GM12878 (cell line): ENCODE measurements at regions not wholly inside any gene's neighbourhood (a gene's known extent, or its start where the extent isn't known, plus 50 kb on each side); places are given as distances from the start of the nearest gene placed in this dataset.

Experiments
- ATAC-seq: fragments of 200-7000 bp; cut with Tn5 transposase; 3 replicates; pipeline ENCODE4 v1.9.1; 2020; ENCODE audit warnings: mild to moderate bottlenecking, moderate library complexity
- BruUV-seq: library from RNA; stranded (reverse); fragments of 400-500 nt; replicated peaks from 2 replicates; lab custom pipeline; 2021; lab: Mats Ljungman, UMichigan
- CTCF ChIA-PET: fragments of 300-600 bp; sonication (Branson Sonifier 250); formaldehyde crosslinking; extraction: SDS; loops from one replicate; lab custom pipeline; 2021; ENCODE audit warnings: inconsistent platforms; lab: Yijun Ruan, JAX
- POLR2A ChIA-PET: fragments of 350-600 bp; formaldehyde crosslinking; extraction: SDS; loops from one replicate; lab custom pipeline; 2021; ENCODE audit warnings: inconsistent platforms; lab: Charles Lee
- RAD21 ChIA-PET: fragments of 300-600 bp; sonication (Branson Sonifier 250); formaldehyde crosslinking; loops from one replicate; lab custom pipeline; 2023; ENCODE audit warnings: antibody characterized with exemption; ENCODE audit not compliant: unreplicated experiment; lab: Charles Lee
- SMC1A ChIA-PET: fragments of 300-600 bp; sonication (Branson Sonifier 250); formaldehyde crosslinking; loops from one replicate; lab custom pipeline; 2023; ENCODE audit not compliant: unreplicated experiment, uncharacterized antibody; lab: Charles Lee
- DNase-seq: peaks from one replicate; pipeline ENCODE4 v3.0.0-alpha.2; 2011; ENCODE audit warnings: low read depth, low spot score
- FAIRE-seq: peaks from 3 replicates; lab custom pipeline; 2011; peaks lifted over from hg19 to GRCh38; lab: Jason Lieb, UNC
- H2AFZ ChIP-seq: 2 replicates; pipeline ENCODE4 v1.6.0; 2011; ENCODE audit warnings: low read depth, low read length, control low read depth; ENCODE audit not compliant: control insufficient read depth
- H3K27ac ChIP-seq: 2 replicates; pipeline ENCODE4 v1.5.1; 2011; ENCODE audit warnings: control low read depth; ENCODE audit not compliant: control insufficient read depth, insufficient read depth
- H3K27me3 ChIP-seq, 2 experiments: replicated peaks in 1 of 2; 2 replicates each; pipeline versions ENCODE4 v1.6.0 to v1.6.1; 2011; ENCODE audit warnings: low read length in 1 of 2; ENCODE audit not compliant: control insufficient read depth in 2 of 2, insufficient read depth in 2 of 2
- H3K36me3 ChIP-seq, 2 experiments: 2 replicates each; pipeline ENCODE4 v1.5.1; 2011; ENCODE audit warnings: low read length in 1 of 2; ENCODE audit not compliant: control insufficient read depth in 2 of 2, insufficient read depth in 2 of 2
- H3K4me1 ChIP-seq: 2 replicates; pipeline ENCODE4 v1.6.1; 2011; ENCODE audit warnings: mild to moderate bottlenecking, low read length, moderate library complexity, mixed read lengths; ENCODE audit not compliant: control insufficient read depth, insufficient read depth
- H3K4me2 ChIP-seq: 2 replicates; pipeline ENCODE4 v1.6.0; 2011; ENCODE audit warnings: control low read depth; ENCODE audit not compliant: control insufficient read depth, insufficient read depth
- H3K4me3 ChIP-seq: fragments of 200-600 bp; sonication (generic); 2 replicates; pipeline ENCODE4 v1.5.1; 2016
- H3K79me2 ChIP-seq: 2 replicates; pipeline ENCODE4 v1.6.0; 2011; ENCODE audit warnings: low read length; ENCODE audit not compliant: control insufficient read depth, insufficient read depth
- H3K9ac ChIP-seq: 2 replicates; pipeline ENCODE4 v1.8.0; 2011; ENCODE audit warnings: low read length, control low read depth, mixed read lengths; ENCODE audit not compliant: control insufficient read depth, insufficient read depth
- H3K9me3 ChIP-seq: replicated peaks from 3 replicates; pipeline ENCODE4 v1.5.1; 2011; ENCODE audit warnings: mild to moderate bottlenecking, low read length; ENCODE audit not compliant: control insufficient read depth, insufficient read depth
- H4K20me1 ChIP-seq: 2 replicates; pipeline ENCODE4 v1.6.0; 2011; ENCODE audit not compliant: control insufficient read depth, insufficient read depth
- CBX5 ChIP-seq: sonication (generic); IDR thresholded peaks from 2 replicates; pipeline ENCODE4 v1.6.1; 2016; ENCODE audit warnings: low read depth, moderate library complexity, mild to moderate bottlenecking, inconsistent platforms
- EED ChIP-seq: sonication (generic); IDR thresholded peaks from 2 replicates; pipeline ENCODE4 v1.6.1; 2016; ENCODE audit warnings: antibody characterized with exemption, low read depth
- GABPA ChIP-seq: IDR thresholded peaks from 2 replicates; pipeline ENCODE4 v1.6.1; 2014; ENCODE audit warnings: antibody characterized with exemption, low read depth, mild to moderate bottlenecking, inconsistent platforms
- NKRF ChIP-seq: fragments of 450-650 bp; conservative IDR thresholded peaks from 2 replicates; pipeline ENCODE4 v1.6.1; 2017; ENCODE audit warnings: mild to moderate bottlenecking, moderate library complexity
- RBBP5 ChIP-seq: fragments of 200-600 bp; sonication (generic); conservative IDR thresholded peaks from 2 replicates; pipeline ENCODE4 v1.6.1; 2016
- RFX5 ChIP-seq: IDR thresholded peaks from 2 replicates; pipeline ENCODE4 v1.6.1; 2011; ENCODE audit warnings: low read depth, low read length, improper control_type of control experiment
- SUPT20H ChIP-seq: IDR thresholded peaks from 2 replicates; pipeline ENCODE4 v1.6.1; 2011; ENCODE audit warnings: low read depth, mild to moderate bottlenecking, low read length, moderate library complexity, borderline replicate concordance; ENCODE audit not compliant: control insufficient read depth
- TCF12 ChIP-seq: IDR thresholded peaks from 2 replicates; pipeline ENCODE4 v1.6.1; 2011; ENCODE audit warnings: low read depth, mild to moderate bottlenecking, low read length
- USF1 ChIP-seq: IDR thresholded peaks from 2 replicates; pipeline ENCODE4 v1.6.1; 2011; ENCODE audit warnings: borderline replicate concordance, low read depth, mild to moderate bottlenecking, moderate library complexity, mixed read lengths, low read length; ENCODE audit not compliant: insufficient read depth; ENCODE audit errors: extremely low read length
- ZNF217 ChIP-seq: fragments of 450-650 bp; IDR thresholded peaks from 2 replicates; pipeline ENCODE4 v1.6.1; 2017; ENCODE audit warnings: antibody characterized with exemption, mild to moderate bottlenecking
- ZNF384 ChIP-seq: IDR thresholded peaks from 2 replicates; pipeline ENCODE4 v1.6.1; 2012; ENCODE audit warnings: low read depth, mild to moderate bottlenecking, low read length, improper control_type of control experiment, borderline replicate concordance
- WGBS: methylation state at CpG from one replicate; pipeline ENCODE4 v1.1.6; 2016; ENCODE audit warnings: low lambda C conversion rate; ENCODE audit not compliant: insufficient replicate concordance, insufficient coverage; ENCODE audit errors: missing lambda C conversion rate; 5-methylcytosine and 5-hydroxymethylcytosine counted together
- in situ Hi-C: fragments of 300-500 bp; cut with MboI; formaldehyde crosslinking; loops from 9 replicates; pipeline ENCODE4 v1.14.3; 2018; ENCODE audit warnings: mixed read lengths
- intact Hi-C: fragments of 100-400 bp; cut with micrococcal nuclease; formaldehyde crosslinking; loops from one replicate; pipeline ENCODE4 v1.14.2; 2022; ENCODE audit not compliant: unreplicated experiment
- TF ChIP-seq, protein P1 (sequence below): IDR thresholded peaks from 2 replicates; pipeline ENCODE4 v1.6.1; 2012; ENCODE audit warnings: low read length, inconsistent platforms

- Histone ChIP-seq H4K20me1 (no peaks in the 10 kb centered on the region), H2AFZ (no peak overlapping the region), H3K9ac (no peak overlapping the region), H3K27ac (no peak overlapping the region), H3K9me3 (no peaks in the 10 kb centered on the region), H3K4me3 (no peak overlapping the region), H3K36me3 (no peaks in the 10 kb centered on the region), H3K27me3 (no peaks in the 10 kb centered on the region), H3K79me2 (no peaks in the 10 kb centered on the region), H3K4me2 (no peak overlapping the region), H3K4me1 (no peaks in the 10 kb centered on the region)
- ChIA-PET POLR2A (no interaction called here), SMC1A (no interaction called here), RAD21 (no interaction called here), CTCF (no interaction called here)
- no TSS peak for BruUV-seq
- FAIRE-seq (no peak), ATAC-seq (no peak), DNase-seq (no peak)
- 14% methylated on average over 4 of the region's 4 CpGs for WGBS
- intact Hi-C loops (no loop called here), in situ Hi-C loops (no loop called here)
- TF ChIP-seq GABPA (no peak), CBX5 (no peak), ZNF217 (no peak), EED (no peak), RFX5 (no peak), RBBP5 (no peak), ZNF384 (no peak)
- TF ChIP-seq, protein P1, sequence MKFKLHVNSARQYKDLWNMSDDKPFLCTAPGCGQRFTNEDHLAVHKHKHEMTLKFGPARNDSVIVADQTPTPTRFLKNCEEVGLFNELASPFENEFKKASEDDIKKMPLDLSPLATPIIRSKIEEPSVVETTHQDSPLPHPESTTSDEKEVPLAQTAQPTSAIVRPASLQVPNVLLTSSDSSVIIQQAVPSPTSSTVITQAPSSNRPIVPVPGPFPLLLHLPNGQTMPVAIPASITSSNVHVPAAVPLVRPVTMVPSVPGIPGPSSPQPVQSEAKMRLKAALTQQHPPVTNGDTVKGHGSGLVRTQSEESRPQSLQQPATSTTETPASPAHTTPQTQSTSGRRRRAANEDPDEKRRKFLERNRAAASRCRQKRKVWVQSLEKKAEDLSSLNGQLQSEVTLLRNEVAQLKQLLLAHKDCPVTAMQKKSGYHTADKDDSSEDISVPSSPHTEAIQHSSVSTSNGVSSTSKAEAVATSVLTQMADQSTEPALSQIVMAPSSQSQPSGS, result no peak
These were observed 663.4 kb downstream of the KHDRBS2 start for GRCh38 chr6:61622601-61623000.

- FAIRE-seq (no peak), DNase-seq (no peak), ATAC-seq (no peak)
- intact Hi-C loops, result no loop called here
- CTCF ChIA-PET, result no interaction called here
- H4K20me1 ChIP-seq, result no peaks in the 10 kb centered on the region
- H3K4me3 ChIP-seq, result no peak overlapping the region
- H3K4me2 ChIP-seq, result no peak overlapping the region
- in situ Hi-C loops, result no loop called here
- TF ChIP-seq NKRF, result no peak
- no peak for TF ChIP-seq SUPT20H
- no peak for TF ChIP-seq USF1
- TF ChIP-seq TCF12, result no peak
- TF ChIP-seq GABPA, result no peak
- H3K36me3 ChIP-seq, result no peaks in the 10 kb centered on the region
- SMC1A ChIA-PET, result no interaction called here
- H3K27ac ChIP-seq, result no peak overlapping the region
- no peak overlapping the region for H2AFZ ChIP-seq
- RAD21 ChIA-PET, result no interaction called here
- POLR2A ChIA-PET, result no interaction called here
- H3K9ac ChIP-seq, result no peak overlapping the region
- H3K27me3 ChIP-seq, result no peaks in the 10 kb centered on the region
- H3K4me1 ChIP-seq, result no peaks in the 10 kb centered on the region
- BruUV-seq, result no TSS peak
- no peaks in the 10 kb centered on the region for H3K79me2 ChIP-seq
- H3K9me3 ChIP-seq, result no peaks in the 10 kb centered on the region
These were observed 671.9 kb downstream of the KHDRBS2 start for GRCh38 chr6:61614119-61614518.
